Ishikawa (cell line): ENCODE measurements at regions not wholly inside any gene's neighbourhood (a gene's known extent, or its start where the extent isn't known, plus 50 kb on each side); places are given as distances from the start of the nearest gene placed in this dataset.

Experiments used
- CEBPB ChIP-seq: IDR thresholded peaks from 2 replicates; pipeline ENCODE4 v1.6.1; 2012
- CREB1 ChIP-seq: IDR thresholded peaks from 2 replicates; pipeline ENCODE4 v1.6.1; 2012; ENCODE audit warnings: low read depth
- EGR1 ChIP-seq: IDR thresholded peaks from 2 replicates; pipeline ENCODE4 v1.6.1; 2012
- EP300 ChIP-seq: IDR thresholded peaks from 2 replicates; pipeline ENCODE4 v1.6.1; 2012; ENCODE audit warnings: borderline replicate concordance
- FOXM1 ChIP-seq: IDR thresholded peaks from 2 replicates; pipeline ENCODE4 v1.6.1; 2012; ENCODE audit warnings: low read depth, borderline replicate concordance
- NFIC ChIP-seq: IDR thresholded peaks from 2 replicates; pipeline ENCODE4 v1.6.1; 2012
- RAD21 ChIP-seq: IDR thresholded peaks from 2 replicates; pipeline ENCODE4 v1.6.1; 2012; ENCODE audit warnings: low read depth
- REST ChIP-seq: IDR thresholded peaks from 2 replicates; pipeline ENCODE4 v1.6.1; 2012; ENCODE audit warnings: low read depth, mild to moderate bottlenecking
- TAF1 ChIP-seq: IDR thresholded peaks from 2 replicates; pipeline ENCODE4 v1.6.1; 2012; ENCODE audit warnings: low read depth, mild to moderate bottlenecking
- TCF12 ChIP-seq: IDR thresholded peaks from 2 replicates; pipeline ENCODE4 v1.6.1; 2012; ENCODE audit warnings: low read depth
- TEAD4 ChIP-seq: IDR thresholded peaks from 2 replicates; pipeline ENCODE4 v1.6.1; 2012
- USF1 ChIP-seq: IDR thresholded peaks from 2 replicates; pipeline ENCODE4 v1.6.1; 2012
- YY1 ChIP-seq: IDR thresholded peaks from 2 replicates; pipeline ENCODE4 v1.6.1; 2012; ENCODE audit warnings: low read depth
- ZBTB7A ChIP-seq: IDR thresholded peaks from 2 replicates; pipeline ENCODE4 v1.6.1; 2012; ENCODE audit warnings: low read depth
- TF ChIP-seq, protein P1 (sequence below): IDR thresholded peaks from 2 replicates; pipeline ENCODE4 v1.6.1; 2012

DNA sequence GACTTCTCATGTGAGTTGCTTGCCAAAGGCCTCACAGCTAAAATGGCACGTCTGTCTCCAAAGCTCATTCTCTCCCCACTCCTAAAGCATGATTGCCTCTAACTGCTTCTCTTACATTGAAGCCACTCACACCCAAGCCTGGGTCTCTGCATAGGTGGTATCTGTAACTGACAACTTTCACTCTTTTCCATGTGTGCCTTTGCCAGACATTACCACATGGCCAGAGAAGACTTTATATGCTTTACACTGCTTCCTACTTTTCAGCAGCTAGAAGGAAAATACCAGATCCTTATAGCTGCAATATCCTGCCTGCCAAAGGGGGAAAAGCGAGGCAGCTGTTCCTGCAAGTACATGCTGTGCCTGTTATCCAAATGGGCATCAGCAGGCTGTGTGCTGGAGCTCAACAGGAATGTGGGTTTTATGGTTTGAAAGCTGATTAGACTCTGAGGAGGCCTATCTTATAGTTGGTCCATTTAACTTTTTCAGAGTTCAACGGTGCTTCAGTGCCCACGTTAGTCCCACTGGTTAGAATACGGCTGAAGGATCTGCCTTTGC is 547.1 kb downstream of the RAB38 start:
- TF ChIP-seq YY1, result no peak
- no peak for TF ChIP-seq TCF12
- no peak for TF ChIP-seq FOXM1
- TF ChIP-seq RAD21, result no peak
- TF ChIP-seq EP300, result no peak
- TF ChIP-seq USF1, result no peak
- no peak for TF ChIP-seq CEBPB
- TF ChIP-seq CREB1, result no peak
- TF ChIP-seq, protein P1, sequence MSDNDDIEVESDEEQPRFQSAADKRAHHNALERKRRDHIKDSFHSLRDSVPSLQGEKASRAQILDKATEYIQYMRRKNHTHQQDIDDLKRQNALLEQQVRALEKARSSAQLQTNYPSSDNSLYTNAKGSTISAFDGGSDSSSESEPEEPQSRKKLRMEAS, result no peak
- TF ChIP-seq REST, result no peak
- no peak for TF ChIP-seq EGR1
- TF ChIP-seq TAF1, result no peak
- no peak for TF ChIP-seq ZBTB7A
- TF ChIP-seq NFIC, result no peak
- TF ChIP-seq TEAD4, result no peak

- TF ChIP-seq, protein P1, result no peak
- TF ChIP-seq FOXM1 (no peak), RAD21 (no peak), USF1 (no peak), TAF1 (no peak), REST (no peak), ZBTB7A (no peak), CREB1 (no peak), NFIC (no peak), TCF12 (no peak), YY1 (no peak), EGR1 (no peak), CEBPB (no peak), EP300 (no peak), TEAD4 (no peak)
Observed at GRCh38 chr11:87616511-87616910, 558.7 kb downstream of the RAB38 start.

GRCh38 chr11:87604350-87604749 is 566.6 kb downstream of the TMEM135 start:
- TF ChIP-seq CREB1, result no peak
- TF ChIP-seq EGR1, result no peak
- TF ChIP-seq USF1, result no peak
- TF ChIP-seq EP300, result no peak
- TF ChIP-seq RAD21, result no peak
- TF ChIP-seq TAF1, result no peak
- no peak for TF ChIP-seq ZBTB7A
- TF ChIP-seq REST, result no peak
- TF ChIP-seq CEBPB, result no peak
- TF ChIP-seq TCF12, result no peak
- TF ChIP-seq FOXM1, result no peak
- TF ChIP-seq TEAD4, result no peak
- no peak for TF ChIP-seq NFIC
- TF ChIP-seq YY1, result no peak
- TF ChIP-seq, protein P1, result no peak
